ENCODE measurements at regions not wholly inside any gene's neighbourhood (a gene's known extent, or its start where the extent isn't known, plus 50 kb on each side); places are given as distances from the start of the nearest gene placed in this dataset.
"Not testable (repeated sequence)": the region's sequence is repeated elsewhere in the genome, so short reads cannot be mapped to it uniquely, and the experiment has no call there.

GRCh38 chr6:92219987-92220386 is 1199.4 kb downstream of the EPHA7 start:
- not testable (repeated sequence) for TF ChIP-seq POLR2A (IDR thresholded peaks at IDR 0.05; ENCODE audit: low read depth, low read length); TAF1 (IDR thresholded peaks at IDR 0.05; ENCODE audit: borderline replicate concordance, low read depth, low read length)
